GM23248 (cell line): ENCODE measurements at regions not wholly inside any gene's neighbourhood (a gene's known extent, or its start where the extent isn't known, plus 50 kb on each side); places are given as distances from the start of the nearest gene placed in this dataset.

Experiments
- EZH2 ChIP-seq: fragments of 200-600 bp; sonication (generic); IDR thresholded peaks from 2 replicates; pipeline ENCODE4 v1.6.1; 2018; ENCODE audit warnings: antibody characterized with exemption, mild to moderate bottlenecking; ENCODE audit not compliant: insufficient read depth, poor library complexity, severe bottlenecking
- EZH2phosphoT487 ChIP-seq: fragments of 200-600 bp; sonication (generic); IDR thresholded peaks from 2 replicates; pipeline ENCODE4 v1.6.1; 2018; ENCODE audit warnings: antibody characterized with exemption, moderate library complexity, mild to moderate bottlenecking, low read depth; ENCODE audit not compliant: insufficient read depth

DNA sequence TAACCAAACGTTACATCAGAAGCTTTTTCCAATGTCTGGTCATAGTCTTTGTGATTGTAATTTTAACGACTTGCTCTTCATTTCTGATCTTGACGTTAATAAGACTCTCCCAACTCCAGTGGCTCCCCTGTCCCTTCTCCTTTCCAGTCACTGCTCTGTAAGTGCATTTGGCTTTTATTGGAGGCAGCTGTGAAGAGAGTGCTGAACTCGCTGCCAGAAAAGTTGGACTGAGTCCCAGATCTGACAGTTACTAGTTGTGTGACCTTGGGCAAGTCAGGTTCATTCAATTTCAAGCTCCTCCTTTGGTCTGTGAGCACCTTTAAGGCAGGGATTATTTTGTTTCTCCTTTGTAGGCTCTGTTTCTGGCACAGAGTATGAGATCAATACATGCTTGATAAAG lies 109.6 kb upstream of the TSPAN2 start:
- TF ChIP-seq EZH2 (no peak), EZH2phosphoT487 (no peak)
